ENCODE measurements at regions not wholly inside any gene's neighbourhood (a gene's known extent, or its start where the extent isn't known, plus 50 kb on each side); places are given as distances from the start of the nearest gene placed in this dataset.
"Not testable (repeated sequence)": the region's sequence is repeated elsewhere in the genome, so short reads cannot be mapped to it uniquely, and the experiment has no call there.

GRCh38 chr4:149056615-149057014 is 614.4 kb upstream of the NR3C2 start:
- in situ Hi-C loops (cut with HindIII; ENCODE audit: low pct_ligation_motif_present, low sequenced_read_pairs): no loop called here
- Histone ChIP-seq H3K36me3 (replicated peaks) (no peaks in the 10 kb centered on the region), H3K4me3 (ENCODE audit: low read depth, low read length) (no peak overlapping the region), H3K27me3 (replicated peaks) (no peaks in the 10 kb centered on the region), H3K27ac (no peak overlapping the region)
- TF ChIP-seq CTCF (IDR thresholded peaks at IDR 0.05; ENCODE audit: low read depth, low read length, missing control alignments): no peak
- DNase-seq: no peak

GRCh38 chr4:149055624-149056023 is 613.4 kb upstream of the NR3C2 start:
- no peak for DNase-seq
- TF ChIP-seq CTCF (IDR thresholded peaks at IDR 0.05; ENCODE audit: low read depth, low read length, missing control alignments): no peak
- Histone ChIP-seq H3K4me3 (ENCODE audit: low read depth, low read length) (no peak overlapping the region), H3K27ac (no peak overlapping the region), H3K27me3 (replicated peaks) (no peaks in the 10 kb centered on the region), H3K36me3 (replicated peaks) (no peaks in the 10 kb centered on the region)
- in situ Hi-C loops (cut with HindIII; ENCODE audit: low pct_ligation_motif_present, low sequenced_read_pairs): no loop called here

GRCh38 chr4:149050840-149051239 is 608.6 kb upstream of the NR3C2 start:
- Histone ChIP-seq H3K27me3 (replicated peaks) (no peaks in the 10 kb centered on the region), H3K27ac (no peak overlapping the region), H3K36me3 (replicated peaks) (no peaks in the 10 kb centered on the region), H3K4me3 (ENCODE audit: low read depth, low read length) (no peak overlapping the region)
- DNase-seq: no peak
- TF ChIP-seq CTCF (IDR thresholded peaks at IDR 0.05; ENCODE audit: low read depth, low read length, missing control alignments): no peak
- in situ Hi-C loops (cut with HindIII; ENCODE audit: low pct_ligation_motif_present, low sequenced_read_pairs): no loop called here

GRCh38 chr4:149048451-149049143 is 606.4 kb upstream of the NR3C2 start:
- DNase-seq: no peak

GRCh38 chr4:149047368-149047767 is 605.2 kb upstream of the NR3C2 start:
- in situ Hi-C loops (cut with HindIII; ENCODE audit: low pct_ligation_motif_present, low sequenced_read_pairs): no loop called here
- no peak overlapping the region for H3K4me3 ChIP-seq (ENCODE audit: low read depth, low read length)
- no peak for TF ChIP-seq CTCF (IDR thresholded peaks at IDR 0.05; ENCODE audit: low read depth, low read length, missing control alignments)
- DNase-seq: peak; percentile 39
- no peaks in the 10 kb centered on the region for H3K36me3 ChIP-seq (replicated peaks)
- H3K27ac ChIP-seq: no peak overlapping the region
- H3K27me3 ChIP-seq (replicated peaks): no peaks in the 10 kb centered on the region

More at GRCh38 chr4:149048451-149049143, 606.4 kb upstream of the NR3C2 start:
- in situ Hi-C loops (cut with HindIII; ENCODE audit: low pct_ligation_motif_present, low sequenced_read_pairs): no loop called here
- no peak for TF ChIP-seq CTCF (IDR thresholded peaks at IDR 0.05; ENCODE audit: low read depth, low read length, missing control alignments)
- Histone ChIP-seq H3K4me3 (ENCODE audit: low read depth, low read length) (no peak overlapping the region), H3K27me3 (replicated peaks) (no peaks in the 10 kb centered on the region), H3K27ac (no peak overlapping the region), H3K36me3 (replicated peaks) (no peaks in the 10 kb centered on the region)

GRCh38 chr4:149045731-149046130 is 603.5 kb upstream of the NR3C2 start:
- TF ChIP-seq CTCF (IDR thresholded peaks at IDR 0.05; ENCODE audit: low read depth, low read length, missing control alignments): no peak
- no peak for DNase-seq
- Histone ChIP-seq H3K4me3 (ENCODE audit: low read depth, low read length) (no peak overlapping the region), H3K36me3 (replicated peaks) (no peaks in the 10 kb centered on the region), H3K27ac (no peak overlapping the region), H3K27me3 (replicated peaks) (no peaks in the 10 kb centered on the region)
- in situ Hi-C loops (cut with HindIII; ENCODE audit: low pct_ligation_motif_present, low sequenced_read_pairs): no loop called here

- in situ Hi-C loops (cut with HindIII; ENCODE audit: low pct_ligation_motif_present, low sequenced_read_pairs); H3K27me3 ChIP-seq (replicated peaks); DNase-seq; H3K36me3 ChIP-seq (replicated peaks); H3K4me3 ChIP-seq (ENCODE audit: low read depth, low read length); H3K27ac ChIP-seq: not testable (repeated sequence)
Measured at GRCh38 chr4:149039786-149040185, 597.6 kb upstream of the NR3C2 start.

Measured in brain microvascular endothelial cell (primary cell).